ENCODE measurements at regions not wholly inside any gene's neighbourhood (a gene's known extent, or its start where the extent isn't known, plus 50 kb on each side); places are given as distances from the start of the nearest gene placed in this dataset.

GRCh38 chr18:51603111-51603510, 405.6 kb upstream of the MEX3C start:
- FAIRE-seq (no peak), DNase-seq (ENCODE audit: low spot score) (no peak), ATAC-seq (no peak)
- no peak overlapping the region for H3K4me2 ChIP-seq (ENCODE audit: low read depth, low read length)
- H3K36me3 ChIP-seq (replicated peaks in 1 of 2; ENCODE audit: control insufficient read depth in 1 of 2, insufficient read depth in 2 of 2, low read length in 2 of 2): no peaks in the 10 kb centered on the region
- no peak overlapping the region for H2AFZ ChIP-seq (ENCODE audit: low read length)
- no peaks in the 10 kb centered on the region for H3K4me1 ChIP-seq (ENCODE audit: insufficient read depth, low read length)
- no peaks in the 10 kb centered on the region for H4K20me1 ChIP-seq (ENCODE audit: insufficient read depth, low read length)
- no peaks in the 10 kb centered on the region for H3K79me2 ChIP-seq (ENCODE audit: insufficient read depth, low read length)
- ChIA-PET POLR2A (no interaction called here), CTCF (ENCODE audit: low intra/inter-chr PET ratio, low total read pairs) (no interaction called here)
- no TSS peak for BruUV-seq (replicated peaks)
- H3K27ac ChIP-seq (ENCODE audit: extremely low read length, insufficient read depth, low read length): no peak overlapping the region
- H3K4me3 ChIP-seq (replicated peaks in 1 of 3; ENCODE audit: insufficient read depth in 1 of 3, low read depth in 2 of 3, low read length in 3 of 3): no peak overlapping the region
- no peaks in the 10 kb centered on the region for H3K27me3 ChIP-seq (ENCODE audit: control insufficient read depth in 1 of 2, insufficient read depth in 2 of 2, low read length in 2 of 2)
- H3K9me3 ChIP-seq (ENCODE audit: low read length): peaks cover 2% of the 10 kb centered on the region
- intact Hi-C loops (cut with micrococcal nuclease; ENCODE audit: unreplicated experiment): loop anchor here (10.0 kb wide), 1 partner anchor 142 kb away; no protein-coding TSS in a partner anchor
- no peak overlapping the region for H3K9ac ChIP-seq (ENCODE audit: insufficient read depth, low read depth, low read length)
- TF ChIP-seq CENPX (CRISPR knock-in tag; IDR thresholded peaks at IDR 0.05): no peak
- TF ChIP-seq ZNF282 (IDR thresholded peaks at IDR 0.05; ENCODE audit: partially characterized antibody): no peak
- no peak for TF ChIP-seq CBFB (CRISPR knock-in tag; IDR thresholded peaks at IDR 0.05)
- no peak for TF ChIP-seq E2F1 (CRISPR knock-in tag; IDR thresholded peaks at IDR 0.05)
- no peak for TF ChIP-seq MYPOP (CRISPR knock-in tag; IDR thresholded peaks at IDR 0.05)
- no peak for TF ChIP-seq NFRKB (IDR thresholded peaks at IDR 0.05)
- no peak for TF ChIP-seq NCOA1 (CRISPR knock-in tag; IDR thresholded peaks at IDR 0.05)
- no peak for TF ChIP-seq ATF5 (CRISPR knock-in tag; IDR thresholded peaks at IDR 0.05; ENCODE audit: low read depth)
- TF ChIP-seq ZNF644 (CRISPR knock-in tag; IDR thresholded peaks at IDR 0.05; ENCODE audit: low read depth): no peak
- TF ChIP-seq HHEX (CRISPR knock-in tag; IDR thresholded peaks at IDR 0.05): no peak
- TF ChIP-seq ZNF274 (CRISPR knock-in tag; IDR thresholded peaks at IDR 0.05): no peak
- TF ChIP-seq HBP1 (CRISPR knock-in tag; IDR thresholded peaks at IDR 0.05; ENCODE audit: low read depth): no peak
- TF ChIP-seq PHF8 (CRISPR knock-in tag; IDR thresholded peaks at IDR 0.05): no peak
- no peak for TF ChIP-seq PAWR (CRISPR knock-in tag; IDR thresholded peaks at IDR 0.05; ENCODE audit: borderline replicate concordance)
- in situ Hi-C loops (cut with HindIII; ENCODE audit: extremely low pct_ligation_motif_present, low pct_unique_long_range_greater_than_20kb): no loop called here

All from HepG2 (cell line).